Heart left ventricle (tissue), 13 donors: ENCODE measurements at regions not wholly inside any gene's neighbourhood (a gene's known extent, or its start where the extent isn't known, plus 50 kb on each side); places are given as distances from the start of the nearest gene placed in this dataset.
"Not testable (repeated sequence)": the region's sequence is repeated elsewhere in the genome, so short reads cannot be mapped to it uniquely, and the experiment has no call there.

Experiments
- CTCF ChIP-seq, 12 donors: fragments of 200-600 bp; sonication (generic) in 4 of 12; IDR thresholded peaks; one replicate each; pipeline versions ENCODE4 v1.5.0 to v1.8.0; 2018 to 2022; ENCODE audit warnings: antibody characterized with exemption in 12 of 12, mild to moderate bottlenecking in 5 of 12
- POLR2A ChIP-seq, 2 donors: fragments of 450-650 bp; IDR thresholded peaks; one replicate each; pipeline ENCODE4 v1.6.1; 2017; ENCODE audit warnings: antibody characterized with exemption in 2 of 2, mild to moderate bottlenecking in 2 of 2, moderate library complexity in 2 of 2
- donor health status: ischemic (EF 13 %, LVEDD 7.1; RV severe dilation, severe dysfunction).
- donor health status: DM: no; HTN: yes; CAD: no.
- donor health status: DM: no; HTN: no; CAD: no.
- donor health status: ischemic (EF 25% LVEDD 6.9; RV normal size, moderate dysfunction).
- donor health status: ischemic (EF 25% LVEDD 5.7; RV mildly dilated, moderate dysfunction).
- donor health status: ischemic (EF 35%, LVEDD 5.7; RV mildly dilated, moderate dysfunction).
- donor health status: nonischemic (EF 11% LVEDD 7.7; RV severe dilation, severe dysfunction).
- donor health status: DM: yes; HTN: yes; CAD: no.
- donor health status: PGD.
- donor health status: ischemic (EF 29% LVEDD 5.4; RV normal size, mild dysfunction).
- donor health status: nonischemic (EF 23%, LVEDD 6.1; RV moderate dilation, normal function).

GRCh38 chr15:54749461-54749860, 447.3 kb downstream of the RSL24D1 start:
- TF ChIP-seq CTCF, POLR2A (IDR thresholded peaks at IDR 0.05): not testable (repeated sequence)
